GM19025 (cell line): ENCODE measurements at regions not wholly inside any gene's neighbourhood (a gene's known extent, or its start where the extent isn't known, plus 50 kb on each side); places are given as distances from the start of the nearest gene placed in this dataset.
"Not testable (repeated sequence)": the region's sequence is repeated elsewhere in the genome, so short reads cannot be mapped to it uniquely, and the experiment has no call there.

Experiments
- ATAC-seq: cut with Tn5 transposase; IDR thresholded peaks from one replicate; pipeline ENCODE4 v1.9.1; 2021; ENCODE audit warnings: mild to moderate bottlenecking, low read depth, moderate library complexity; ENCODE audit not compliant: unreplicated experiment

GRCh38 chr6:78199044-78199443 is 546.2 kb downstream of the MEI4 start:
- no peak for ATAC-seq

- ATAC-seq, result no peak
These were observed 569.4 kb downstream of the MEI4 start for GRCh38 chr6:78222226-78222625.

- ATAC-seq, result no peak
These were observed 578.2 kb downstream of the MEI4 start for GRCh38 chr6:78231002-78231401.

- ATAC-seq, result no peak
These were observed 590.7 kb downstream of the MEI4 start for GRCh38 chr6:78243519-78243918.

- no peak for ATAC-seq
These were observed 599.1 kb downstream of the MEI4 start for GRCh38 chr6:78251931-78252330.

- no peak for ATAC-seq
These were observed 600.8 kb downstream of the MEI4 start for GRCh38 chr6:78253618-78254017.

- ATAC-seq, result no peak
These were observed 607.1 kb downstream of the MEI4 start for GRCh38 chr6:78259935-78260334.

- not testable (repeated sequence) for ATAC-seq
These were observed 606.9 kb upstream of the IRAK1BP1 start for GRCh38 chr6:78260427-78260826.

GRCh38 chr6:78268591-78269452 is 598.5 kb upstream of the IRAK1BP1 start:
- no peak for ATAC-seq

GRCh38 chr6:78300885-78301284 is 566.5 kb upstream of the IRAK1BP1 start:
- no peak for ATAC-seq

GRCh38 chr6:78302411-78302810 is 564.9 kb upstream of the IRAK1BP1 start:
- no peak for ATAC-seq

GRCh38 chr6:78308025-78308424 is 559.3 kb upstream of the IRAK1BP1 start:
- no peak for ATAC-seq

GRCh38 chr6:78322068-78322845 is 545.1 kb upstream of the IRAK1BP1 start:
- no peak for ATAC-seq

- ATAC-seq, result no peak
These were observed 543.1 kb upstream of the IRAK1BP1 start for GRCh38 chr6:78324213-78324612.

GRCh38 chr6:78340755-78341154 is 526.6 kb upstream of the IRAK1BP1 start:
- ATAC-seq, result no peak

- no peak for ATAC-seq
These were observed 521.5 kb upstream of the IRAK1BP1 start for GRCh38 chr6:78345882-78346281.

- no peak for ATAC-seq
These were observed 520.0 kb upstream of the IRAK1BP1 start for GRCh38 chr6:78347191-78347916.

GRCh38 chr6:78353040-78353439 is 514.3 kb upstream of the IRAK1BP1 start:
- ATAC-seq, result no peak

- ATAC-seq, result no peak
These were observed 503.7 kb upstream of the IRAK1BP1 start for GRCh38 chr6:78363688-78364087.

- no peak for ATAC-seq
These were observed 501.9 kb upstream of the IRAK1BP1 start for GRCh38 chr6:78365473-78365872.

- no peak for ATAC-seq
These were observed 490.3 kb upstream of the IRAK1BP1 start for GRCh38 chr6:78377056-78377455.
